CD4-positive, alpha-beta T cell (primary cell): ENCODE measurements at regions not wholly inside any gene's neighbourhood (a gene's known extent, or its start where the extent isn't known, plus 50 kb on each side); places are given as distances from the start of the nearest gene placed in this dataset.

Experiments
- ATAC-seq: fragments of 200-7000 bp; cut with Tn5 transposase; one replicate; pipeline ENCODE4 v1.10.0; 2022; ENCODE audit warnings: mild to moderate bottlenecking; ENCODE audit not compliant: poor library complexity
- CTCF ChIA-PET: fragments of 350-600 bp; sonication (Branson Sonifier 250); formaldehyde crosslinking; loops from one replicate; lab custom pipeline; 2021; ENCODE audit warnings: antibody characterized with exemption, inconsistent platforms; lab: Charles Lee
- POLR2A ChIA-PET: fragments of 350-600 bp; sonication (Branson Sonifier 250); formaldehyde crosslinking; loops from one replicate; lab custom pipeline; 2021; ENCODE audit warnings: antibody characterized with exemption, inconsistent platforms; lab: Charles Lee
- DNase-seq, 14 experiments: peaks; one replicate each; pipeline ENCODE4 v3.0.0-alpha.2; 2013 to 2020; ENCODE audit warnings: mixed read lengths in 2 of 14
- H3K27ac ChIP-seq, 2 donors: one replicate each; pipeline versions ENCODE4 v1.5.1 to v1.7.0; 2013; ENCODE audit warnings: low read length in 2 of 2, low read depth in 1 of 2, mild to moderate bottlenecking in 1 of 2
- H3K27me3 ChIP-seq, 2 experiments: 1 replicate in 1 of 2; 2 replicates in 1 of 2; pipeline versions ENCODE4 v1.6.1 to v1.7.0; 2013; ENCODE audit warnings: low read length in 2 of 2, control low read depth in 1 of 2, mild to moderate bottlenecking in 1 of 2, moderate library complexity in 1 of 2; ENCODE audit not compliant: insufficient read depth in 2 of 2, control insufficient read depth in 1 of 2
- H3K36me3 ChIP-seq: one replicate; pipeline ENCODE4 v1.6.1; 2013; ENCODE audit warnings: low read length, control low read depth; ENCODE audit not compliant: insufficient read depth
- H3K4me1 ChIP-seq: one replicate; pipeline ENCODE4 v1.6.1; 2013; ENCODE audit warnings: low read length, control low read depth; ENCODE audit not compliant: insufficient read depth
- H3K4me3 ChIP-seq: one replicate; pipeline ENCODE4 v1.5.1; 2013; ENCODE audit warnings: mild to moderate bottlenecking, low read length, moderate library complexity
- H3K9me3 ChIP-seq, 2 experiments: 1 replicate in 1 of 2; 2 replicates in 1 of 2; pipeline versions ENCODE4 v1.6.1 to v1.7.0; 2013; ENCODE audit warnings: low read length in 2 of 2, mild to moderate bottlenecking in 2 of 2, control low read depth in 1 of 2, moderate library complexity in 1 of 2; ENCODE audit not compliant: control insufficient read depth in 1 of 2, insufficient read depth in 1 of 2
- H3K27ac Mint-ChIP-seq: one replicate; pipeline ENCODE4 v1.8.0; 2020; ENCODE audit warnings: mixed read lengths
- H3K27me3 Mint-ChIP-seq: one replicate; pipeline ENCODE4 v1.8.0; 2021; ENCODE audit warnings: mixed read lengths
- H3K36me3 Mint-ChIP-seq: one replicate; pipeline ENCODE4 v1.8.0; 2021; ENCODE audit warnings: low read depth, mixed read lengths
- H3K4me1 Mint-ChIP-seq: one replicate; pipeline ENCODE4 v1.8.0; 2021; ENCODE audit warnings: low read depth, mixed read lengths
- H3K4me3 Mint-ChIP-seq: one replicate; pipeline ENCODE4 v1.8.0; 2020; ENCODE audit warnings: mild to moderate bottlenecking, mixed read lengths
- H3K9me3 Mint-ChIP-seq: one replicate; pipeline ENCODE4 v1.8.0; 2020; ENCODE audit warnings: mixed read lengths
- CTCF ChIP-seq: fragments of 200-600 bp; IDR thresholded peaks from one replicate; pipeline ENCODE4 v1.8.0; 2022; ENCODE audit warnings: antibody characterized with exemption, mild to moderate bottlenecking
- intact Hi-C, 2 experiments: fragments of 100-400 bp; cut with DNase I in 1 of 2; cut with micrococcal nuclease in 1 of 2; formaldehyde crosslinking; loops; one replicate each; pipeline versions ENCODE4 v1.15.1 to v1.9.0; 2023 to 2025; cut with DNase I, micrococcal nuclease

GRCh38 chr1:9181990-9182783, 52.4 kb upstream of the H6PD start:
- peaks cover 42% of the 10 kb centered on the region for H3K27me3 Mint-ChIP-seq
- H3K9me3 Mint-ChIP-seq: no peaks in the 10 kb centered on the region
- H3K36me3 Mint-ChIP-seq: no peaks in the 10 kb centered on the region
- H3K9me3 ChIP-seq: peaks cover 0 to 8% of the 10 kb centered on the region in 2 experiments
- peaks cover 27% of the 10 kb centered on the region in 2 experiments for H3K27me3 ChIP-seq
- ATAC-seq: no peak
- peaks cover 19% of the 10 kb centered on the region for H3K4me1 ChIP-seq
- ChIA-PET CTCF (interaction anchor here (1.8 kb wide), 1 partner anchor 52 kb away, joined by 4 read pairs; the partner anchor contains the start of gene H6PD), POLR2A (no interaction called here)
- H3K27ac ChIP-seq: no peak overlapping the region
- H3K36me3 ChIP-seq: no peaks in the 10 kb centered on the region
- DNase-seq: no peak
- TF ChIP-seq CTCF: no peak
- peaks cover 6% of the 10 kb centered on the region for H3K4me1 Mint-ChIP-seq
- H3K4me3 Mint-ChIP-seq: peak overlapping the region; percentile 67
- H3K27ac Mint-ChIP-seq: no peak overlapping the region
- H3K4me3 ChIP-seq: peak overlapping the region; percentile 32
- intact Hi-C loops: loop anchor here in 1 of 2 experiments (1.0 kb wide), 1 partner anchor 309 kb away; no protein-coding TSS in a partner anchor

- POLR2A ChIA-PET: no interaction called here
- Histone ChIP-seq H3K27ac (no peak overlapping the region), H3K27me3 (peaks cover 27% of the 10 kb centered on the region in 2 experiments), H3K36me3 (no peaks in the 10 kb centered on the region), H3K9me3 (peaks cover 0 to 8% of the 10 kb centered on the region in 2 experiments), H3K4me1 (peaks cover 19% of the 10 kb centered on the region), H3K4me3 (peak overlapping the region; percentile 16)
- Mint-ChIP-seq H3K4me1 (peaks cover 6% of the 10 kb centered on the region), H3K36me3 (no peaks in the 10 kb centered on the region), H3K27me3 (peaks cover 45% of the 10 kb centered on the region), H3K9me3 (no peaks in the 10 kb centered on the region), H3K4me3 (no peak overlapping the region), H3K27ac (no peak overlapping the region)
- ATAC-seq (no peak), DNase-seq (no peak)
- intact Hi-C loops: no loop called here
- CTCF ChIA-PET: no interaction called here
- no peak for TF ChIP-seq CTCF
Measured at GRCh38 chr1:9182784-9183257, 51.8 kb upstream of the H6PD start.

GRCh38 chr1:9183441-9183840, 51.1 kb upstream of the H6PD start:
- Histone ChIP-seq H3K27ac (no peak overlapping the region), H3K9me3 (peaks cover 0 to 8% of the 10 kb centered on the region in 2 experiments), H3K4me3 (no peak overlapping the region), H3K36me3 (no peaks in the 10 kb centered on the region), H3K27me3 (peaks cover 27% of the 10 kb centered on the region in 2 experiments), H3K4me1 (peaks cover 19% of the 10 kb centered on the region)
- Mint-ChIP-seq H3K9me3 (no peaks in the 10 kb centered on the region), H3K4me3 (no peak overlapping the region), H3K27ac (no peak overlapping the region), H3K27me3 (peaks cover 45% of the 10 kb centered on the region), H3K4me1 (peaks cover 6% of the 10 kb centered on the region), H3K36me3 (no peaks in the 10 kb centered on the region)
- DNase-seq (no peak), ATAC-seq (no peak)
- no peak for TF ChIP-seq CTCF
- ChIA-PET POLR2A (no interaction called here), CTCF (no interaction called here)
- intact Hi-C loops: no loop called here
